ENCODE measurements at regions not wholly inside any gene's neighbourhood (a gene's known extent, or its start where the extent isn't known, plus 50 kb on each side); places are given as distances from the start of the nearest gene placed in this dataset.
"Not testable (repeated sequence)": the region's sequence is repeated elsewhere in the genome, so short reads cannot be mapped to it uniquely, and the experiment has no call there.

DNA sequence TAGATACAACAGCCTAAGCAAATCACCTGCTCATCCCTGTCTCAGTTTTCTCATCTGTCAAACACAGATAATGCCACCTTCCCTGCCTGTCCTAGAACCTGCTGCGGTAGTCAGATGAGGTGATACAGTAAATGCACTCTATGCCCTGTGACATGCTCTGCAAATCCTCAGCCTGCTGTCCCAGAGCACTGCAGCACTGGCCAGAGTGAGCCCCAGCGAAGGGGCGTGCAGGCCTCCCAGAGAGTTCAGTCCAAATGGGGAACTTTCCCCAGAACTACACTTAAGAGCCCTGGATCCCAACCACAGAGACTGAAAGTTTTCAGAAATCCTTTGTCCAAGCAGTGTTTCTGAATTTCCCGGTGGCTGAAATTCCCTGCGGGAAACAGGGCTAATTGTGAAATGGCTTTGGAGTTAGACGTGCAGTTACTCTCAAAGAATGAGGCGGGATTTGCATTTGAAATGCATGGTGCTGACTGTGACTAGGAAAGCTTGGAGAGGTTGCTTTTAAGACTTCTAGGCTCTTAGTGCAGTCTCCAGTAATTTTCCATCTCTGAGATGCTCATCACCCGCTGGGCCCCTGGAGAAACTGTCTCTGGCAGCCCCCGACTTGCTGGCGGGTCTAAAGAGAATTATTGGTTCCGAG is 206.5 kb upstream of the AJAP1 start:
- no peak for DNase-seq

DNA sequence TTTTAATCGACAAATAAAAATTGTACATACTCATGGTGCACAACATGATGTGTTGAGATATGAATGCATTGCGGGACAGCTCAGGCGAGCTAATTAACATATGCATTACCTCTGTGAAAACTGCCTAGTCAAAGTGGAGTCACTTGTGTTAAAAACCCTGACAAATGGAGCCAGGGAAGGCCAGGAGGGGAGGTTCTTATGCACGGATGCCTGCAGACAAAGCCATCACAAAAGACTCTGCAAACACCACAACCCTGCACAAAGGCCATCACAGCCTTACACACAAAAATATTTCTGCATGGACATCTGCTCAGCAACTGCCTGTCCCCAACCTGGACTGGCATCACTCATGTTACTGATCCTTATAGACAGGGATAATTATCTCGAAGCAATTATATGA is 204.4 kb upstream of the AJAP1 start:
- no peak for DNase-seq

DNA sequence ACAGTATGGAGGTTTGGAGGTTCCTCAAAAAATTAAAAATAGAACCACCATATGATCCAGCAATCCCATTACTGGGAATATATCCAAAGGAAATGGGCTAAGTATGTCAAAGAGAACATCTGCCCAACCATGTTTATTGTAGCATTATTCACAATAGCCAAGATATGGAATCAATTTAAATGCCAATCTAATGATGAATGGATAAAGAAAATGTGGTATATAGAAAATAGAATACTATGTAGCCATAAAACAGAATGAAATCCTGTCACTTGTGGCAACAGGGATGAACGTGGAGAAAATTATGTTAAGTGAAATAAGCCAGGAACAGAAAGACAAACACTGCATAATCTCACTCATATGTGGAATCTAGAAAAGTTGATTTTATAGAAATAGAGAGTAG is 201.7 kb upstream of the AJAP1 start:
- DNase-seq = no peak

DNA sequence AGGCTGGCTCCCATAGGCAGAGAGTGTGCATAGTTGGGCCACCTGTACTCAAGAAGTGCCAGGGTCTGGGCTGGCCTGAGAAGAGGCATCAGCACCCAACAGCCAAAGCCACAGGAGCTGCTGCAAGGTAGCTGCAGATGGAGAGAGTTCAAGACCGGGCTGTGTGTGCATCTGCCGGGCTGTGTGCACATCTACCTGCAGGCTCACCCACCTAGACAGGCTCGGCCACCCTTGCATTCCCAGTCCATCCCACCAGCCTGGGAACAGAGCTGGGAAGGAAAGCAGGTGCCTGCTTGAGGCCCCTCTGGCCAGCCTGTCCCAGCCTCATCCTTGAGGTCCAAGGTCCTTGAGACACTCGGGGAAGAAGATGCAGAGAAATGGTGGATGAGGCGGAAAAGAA is 194.4 kb upstream of the AJAP1 start:
- DNase-seq = no peak

DNA sequence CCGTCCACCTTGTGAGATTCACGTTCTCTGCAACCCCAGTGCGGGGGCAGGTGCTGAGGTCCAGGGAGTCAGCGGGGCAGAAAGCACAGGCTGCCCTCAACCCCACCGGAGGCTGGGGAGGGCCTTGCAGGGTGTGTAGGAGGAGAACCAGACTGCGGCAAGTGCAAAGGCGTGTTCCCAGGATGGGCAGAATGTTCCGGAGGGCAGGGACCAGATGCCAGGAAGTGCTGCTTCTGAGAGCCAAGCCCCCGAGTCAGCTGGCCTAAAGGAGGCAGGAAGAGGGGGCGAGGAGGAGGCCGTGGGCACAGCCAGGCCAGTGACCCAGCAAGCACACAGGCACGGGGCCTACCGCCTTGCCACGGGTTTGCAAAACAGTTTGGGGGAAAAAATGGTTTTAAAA is 193.8 kb upstream of the AJAP1 start:
- no peak for DNase-seq

DNA sequence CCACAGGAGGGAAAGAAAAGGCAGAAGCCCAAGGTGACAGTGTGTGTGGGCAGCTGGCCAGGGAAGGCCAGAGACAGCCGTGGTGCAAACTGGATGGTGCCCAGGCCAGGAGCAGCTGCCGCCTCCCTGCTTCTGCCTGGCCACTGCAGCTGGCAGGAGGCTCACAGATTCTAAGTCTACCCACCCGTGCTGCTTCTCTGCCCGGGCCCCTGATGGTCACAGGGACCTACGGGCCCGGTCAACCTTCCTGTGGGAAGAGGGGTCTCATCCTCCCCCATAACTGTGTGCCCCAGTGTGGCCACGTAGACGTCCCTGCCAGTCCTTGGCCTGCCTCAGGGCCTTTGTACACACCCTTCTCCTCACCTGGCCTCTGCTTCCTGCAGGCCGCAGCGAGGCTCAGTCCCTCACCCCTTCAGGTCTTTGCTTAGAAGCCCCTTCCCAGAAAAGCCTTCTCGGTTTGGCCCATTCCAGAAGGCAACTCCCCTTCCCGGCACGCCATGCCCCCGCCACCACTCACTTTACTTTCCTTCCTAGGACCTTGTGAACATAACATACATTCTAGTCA is 192.6 kb upstream of the AJAP1 start:
- no peak for DNase-seq

DNA sequence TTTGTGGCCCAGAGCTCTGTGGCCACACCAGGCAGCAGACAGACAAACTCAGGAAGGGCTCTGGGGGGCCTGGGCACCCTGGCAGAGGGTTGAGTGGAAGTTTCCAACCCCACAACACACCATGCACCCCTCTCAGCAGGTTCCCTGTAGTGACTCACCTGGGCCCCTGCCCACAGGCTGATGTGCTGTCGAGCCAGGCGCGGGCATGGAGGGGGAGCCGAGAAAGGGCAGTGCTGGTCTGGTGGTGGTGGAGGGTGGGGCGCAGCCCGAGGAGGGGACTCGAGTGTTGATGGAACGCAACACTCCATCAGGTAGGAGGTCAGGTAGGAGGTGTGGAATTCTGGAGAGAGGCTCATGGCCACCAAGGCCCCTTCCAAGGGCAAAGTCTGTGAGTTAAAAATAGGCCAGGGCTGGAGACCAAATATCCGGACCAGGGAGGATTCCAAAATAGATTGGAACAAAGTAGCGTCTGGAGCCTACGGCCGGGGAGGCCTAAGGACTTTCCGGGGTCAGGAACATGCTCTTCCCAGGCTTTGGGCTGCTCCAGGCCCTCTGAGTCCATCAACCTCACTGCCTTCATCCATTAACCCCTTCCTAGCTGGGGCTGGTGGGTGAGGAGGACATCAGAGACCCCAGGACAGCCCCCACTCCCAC is 191.5 kb upstream of the AJAP1 start:
- no peak for DNase-seq

DNA sequence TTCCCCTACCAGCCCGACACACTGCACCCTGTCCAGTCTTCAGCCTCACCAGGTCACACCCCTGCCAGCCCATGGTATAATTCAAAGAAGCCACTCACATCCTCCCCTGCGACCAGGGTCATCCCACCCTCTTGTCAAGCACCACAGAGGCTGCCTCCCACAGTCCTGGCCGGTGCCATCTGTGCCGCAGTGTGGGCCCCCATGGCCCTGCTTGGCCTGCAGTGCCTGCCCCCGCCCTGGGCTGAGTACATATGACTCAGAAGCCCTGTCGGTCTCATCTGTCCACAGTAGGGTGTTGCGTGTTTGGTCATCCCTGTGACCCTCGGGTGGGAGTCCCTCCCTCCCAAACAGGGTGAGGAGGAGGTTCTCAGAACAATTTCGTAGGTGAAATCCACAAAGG is 190.8 kb upstream of the AJAP1 start:
- DNase-seq = no peak

DNA sequence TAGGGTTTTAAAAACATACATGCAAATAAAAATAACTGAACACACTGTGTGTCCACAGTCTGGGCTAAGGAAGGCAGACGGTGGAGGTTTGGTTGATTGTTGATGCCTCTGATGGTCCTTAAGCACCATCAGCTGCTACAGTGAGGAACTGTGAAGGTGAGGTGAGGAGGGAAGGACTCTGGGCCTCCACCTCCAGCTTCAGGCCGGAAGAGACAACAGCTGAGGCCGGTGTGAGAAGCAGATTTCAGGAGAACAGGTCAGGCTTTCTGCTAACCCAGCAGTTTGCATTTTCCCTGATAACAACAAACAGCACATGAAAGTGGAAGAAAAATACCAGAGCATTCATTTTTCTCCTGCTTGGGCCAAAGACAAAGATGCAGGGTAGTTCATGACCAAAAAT is 189.9 kb upstream of the AJAP1 start:
- DNase-seq = no peak

DNA sequence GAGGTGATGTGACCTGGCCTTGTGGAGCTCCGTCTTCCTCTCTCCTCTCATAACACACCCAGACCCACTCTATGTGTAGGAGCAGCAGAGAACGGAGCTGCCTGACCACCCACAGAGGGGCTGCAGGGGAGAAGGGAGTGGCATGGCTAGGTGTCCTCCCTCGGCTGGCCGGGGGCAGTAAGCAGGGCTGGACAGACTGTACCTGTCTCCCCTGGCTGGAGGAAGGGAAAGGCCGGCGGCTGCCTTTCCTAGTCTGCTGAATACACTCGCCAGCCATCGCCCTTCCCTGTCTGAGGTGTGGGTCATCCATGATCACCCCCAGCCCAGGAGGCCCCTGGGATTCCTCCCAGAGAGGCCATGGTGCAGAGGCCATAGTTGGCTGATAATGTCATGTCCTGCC is 187.2 kb upstream of the AJAP1 start:
- DNase-seq = no peak

DNA sequence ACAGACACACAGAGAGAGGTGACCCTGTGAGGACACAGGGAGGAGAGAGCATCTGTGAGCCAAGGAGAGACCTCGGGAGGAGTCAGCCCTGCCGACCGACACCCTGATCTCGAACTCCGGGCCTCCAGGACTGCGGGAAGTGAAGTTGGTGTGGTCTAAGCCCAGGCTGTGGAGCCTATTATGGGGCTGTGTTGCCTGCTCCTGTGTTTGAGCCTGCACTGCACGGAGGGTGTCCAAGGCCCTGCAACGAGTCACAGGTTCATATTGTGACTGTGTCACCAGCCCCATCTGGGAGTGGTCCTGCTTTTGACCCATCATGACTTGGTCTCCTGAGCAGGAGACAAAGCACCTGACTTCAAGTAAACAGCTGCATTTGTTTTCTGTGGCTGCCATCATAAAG is 186.0 kb upstream of the AJAP1 start:
- no peak for DNase-seq

DNA sequence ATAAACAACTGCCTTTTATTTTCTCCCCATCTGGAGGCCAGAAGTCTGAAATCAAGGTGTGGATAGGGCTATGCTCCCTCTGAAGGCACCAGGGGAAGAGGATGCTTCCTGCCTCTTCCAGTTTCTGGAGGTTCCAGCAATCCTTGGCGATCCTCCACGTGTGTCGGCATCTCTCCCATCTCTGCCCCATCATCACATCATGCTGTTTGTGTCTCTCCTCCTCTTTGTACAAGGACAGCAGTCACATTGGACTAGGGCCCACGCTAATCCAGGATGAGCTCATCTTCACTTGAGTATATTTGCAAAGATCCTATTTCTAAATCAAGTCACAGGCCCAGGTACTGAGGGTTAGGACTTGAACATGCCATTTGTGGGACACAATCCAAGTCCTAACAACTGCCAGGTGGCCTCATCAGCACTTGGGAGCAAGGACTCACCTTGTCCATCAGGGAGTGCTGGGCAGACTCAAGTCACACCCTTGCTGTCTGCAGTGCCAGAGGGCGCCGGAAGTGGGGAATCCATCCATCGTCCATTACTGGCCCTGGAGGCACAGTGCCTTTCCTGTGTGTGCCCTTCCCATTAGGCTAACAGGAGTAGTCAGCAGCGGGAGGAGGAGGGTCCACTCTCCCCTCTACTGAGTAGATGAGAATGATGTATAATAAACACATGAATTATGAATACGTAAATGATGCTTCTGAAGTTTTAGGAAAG is 185.4 kb upstream of the AJAP1 start:
- DNase-seq = no peak

DNA sequence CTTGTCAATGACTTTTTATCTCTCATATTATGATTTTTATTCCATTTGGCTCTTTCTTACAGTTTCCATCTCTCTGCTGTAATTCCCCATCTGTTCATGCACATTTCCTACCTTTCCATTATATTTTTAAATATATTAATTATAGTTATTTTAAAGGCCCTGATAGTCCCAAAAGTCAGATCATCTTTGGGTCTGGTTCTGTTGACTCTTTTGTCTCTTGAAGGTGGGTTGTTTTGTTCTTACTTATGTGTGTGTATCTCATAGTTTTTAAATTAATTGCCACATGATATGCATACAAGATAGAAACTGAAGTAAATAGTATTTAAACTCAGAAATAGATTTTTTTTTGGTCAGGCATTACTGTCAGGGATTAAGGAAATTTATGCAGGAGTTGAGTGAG is 178.0 kb upstream of the AJAP1 start:
- no peak for DNase-seq

DNA sequence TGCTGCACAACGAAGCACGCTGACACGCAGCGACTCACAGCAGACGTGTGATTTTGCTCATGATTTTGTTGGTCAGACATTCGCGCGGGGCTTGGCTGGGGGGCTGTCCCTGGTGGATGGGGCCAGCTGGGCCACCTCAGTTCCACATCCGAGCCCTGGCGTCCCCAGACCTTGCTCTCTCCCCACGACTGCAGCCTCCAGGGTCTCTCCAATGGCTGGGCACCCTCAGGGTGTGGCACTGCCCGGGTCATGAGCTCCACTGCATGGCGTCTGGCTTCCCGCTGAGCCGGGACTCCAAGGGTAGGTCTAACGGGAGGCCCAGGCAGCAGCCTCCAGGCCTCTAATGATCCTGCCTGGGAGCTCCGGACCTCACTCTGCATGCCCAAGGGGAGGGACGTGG is 173.0 kb upstream of the AJAP1 start:
- DNase-seq = no peak

DNA sequence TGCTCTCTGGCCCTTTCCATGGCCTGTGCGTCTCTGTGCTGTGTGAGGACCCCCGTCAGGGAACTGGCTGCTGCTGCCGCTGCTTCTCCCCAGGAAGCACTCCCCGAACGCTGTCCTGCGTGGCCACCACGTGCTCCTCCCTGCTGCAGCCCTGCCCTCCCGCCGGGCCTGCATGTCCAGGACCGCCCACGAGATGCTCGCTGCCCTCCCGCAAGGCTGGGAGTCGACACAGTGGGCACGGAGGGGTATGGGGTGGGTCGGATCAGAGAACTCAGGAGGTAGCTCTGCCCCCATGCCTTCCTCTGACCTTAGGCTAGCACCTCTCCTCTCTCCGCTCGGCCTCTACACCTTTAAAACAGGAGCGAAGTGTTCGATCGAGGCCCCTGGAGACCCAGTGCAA is 171.9 kb upstream of the AJAP1 start:
- no peak for DNase-seq

DNA sequence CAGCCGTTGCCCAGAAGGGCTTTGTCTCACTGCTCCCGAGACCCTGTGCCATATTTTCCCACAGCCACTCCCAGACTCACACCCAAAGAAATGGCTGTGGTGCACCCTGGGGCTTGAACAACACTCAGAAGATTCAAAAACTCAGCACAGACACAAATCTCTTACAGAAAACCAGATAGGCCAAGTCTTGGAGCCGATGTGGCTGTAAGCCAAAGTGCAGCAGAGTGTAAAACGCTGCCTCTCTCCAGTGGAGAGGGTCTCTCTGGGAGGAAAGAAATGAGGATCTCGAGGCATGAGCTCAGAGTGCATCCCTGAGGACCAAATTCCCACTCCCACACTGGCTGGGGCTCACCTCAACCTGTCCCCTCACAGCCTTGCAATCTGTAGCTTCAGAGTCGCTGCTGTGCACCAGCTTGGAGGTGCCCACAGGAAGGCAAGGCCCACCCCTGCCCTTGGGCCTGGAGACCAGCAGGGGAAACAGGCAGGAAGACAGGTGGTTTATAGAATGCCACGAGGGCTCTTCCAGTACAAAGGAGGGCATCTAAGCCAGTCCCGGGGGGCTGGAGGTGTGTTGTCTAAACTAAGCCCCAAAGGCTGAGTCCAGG is 171.3 kb upstream of the AJAP1 start:
- DNase-seq = no peak

DNA sequence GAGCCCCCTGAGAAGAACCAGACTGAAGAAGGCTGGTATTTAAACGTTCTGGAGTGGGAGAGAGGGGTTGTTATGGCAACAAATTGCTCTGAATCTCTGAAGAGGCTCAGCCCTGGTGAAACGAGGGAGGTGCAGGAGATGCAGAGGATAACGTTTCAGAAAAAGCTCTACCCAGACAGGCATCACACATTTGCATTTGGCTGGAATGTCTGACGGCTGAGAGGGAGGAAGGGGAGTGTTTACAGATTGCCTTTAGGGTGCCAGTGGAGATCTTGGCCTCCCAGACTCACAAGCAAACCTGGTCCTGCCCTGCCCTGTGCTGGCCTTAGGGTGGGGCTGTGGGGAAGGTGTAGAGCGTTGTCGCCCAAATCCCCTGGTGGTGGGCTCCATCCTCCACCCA is 169.0 kb upstream of the AJAP1 start:
- no peak for DNase-seq

DNA sequence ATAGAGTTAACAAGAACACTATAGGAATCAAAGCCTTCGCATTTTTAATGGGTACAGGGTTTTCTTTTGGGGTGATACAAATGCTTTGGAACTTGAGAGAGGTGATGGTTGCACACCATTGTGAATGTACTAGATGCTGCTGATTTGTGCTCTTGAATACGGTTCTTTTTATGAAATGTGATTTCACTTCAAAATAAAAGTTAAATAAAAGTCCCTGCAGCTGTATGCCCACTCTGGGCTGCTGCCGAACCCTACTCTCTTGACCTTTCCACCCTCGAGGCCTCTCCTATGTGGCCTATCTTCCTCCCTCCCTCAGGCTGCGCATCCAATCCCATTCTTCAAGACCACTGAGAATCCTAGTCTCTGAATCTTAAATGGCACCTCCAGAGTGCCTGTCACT is 168.5 kb upstream of the AJAP1 start:
- DNase-seq = no peak

DNA sequence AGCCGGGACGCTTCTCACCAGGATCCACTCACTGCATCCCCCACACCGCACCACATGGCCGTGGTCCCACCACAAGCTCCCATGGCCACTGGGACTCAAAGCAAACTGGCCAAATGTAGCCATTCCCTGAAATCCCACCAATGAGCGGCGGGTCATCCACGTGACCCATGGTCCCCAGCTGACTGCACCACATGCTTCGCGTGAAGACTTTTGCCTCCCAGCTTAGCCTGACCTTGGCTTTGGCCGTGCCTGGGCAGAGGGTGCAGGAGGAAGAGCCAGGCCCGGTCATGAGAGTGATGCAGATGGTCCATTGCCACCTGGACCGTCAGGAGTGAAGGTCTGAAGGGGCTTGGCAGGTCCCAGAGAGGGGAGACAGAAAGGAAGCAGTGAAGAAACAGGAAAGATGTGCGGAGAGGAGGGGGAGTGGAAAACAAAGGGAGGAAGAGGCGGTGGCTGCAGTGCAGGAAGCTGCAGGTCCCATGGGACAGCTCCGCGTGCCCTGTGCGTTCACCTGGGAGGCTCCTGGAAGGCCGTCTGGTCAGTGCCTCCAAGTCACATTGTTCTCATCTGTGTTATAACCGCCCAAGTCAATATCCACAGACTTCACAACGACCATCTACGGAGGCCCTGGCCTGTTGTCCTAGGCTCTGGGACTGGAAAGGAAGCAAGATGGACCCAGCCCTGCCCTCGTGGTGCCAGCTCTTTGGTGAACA is 167.8 kb upstream of the AJAP1 start:
- DNase-seq = no peak

DNA sequence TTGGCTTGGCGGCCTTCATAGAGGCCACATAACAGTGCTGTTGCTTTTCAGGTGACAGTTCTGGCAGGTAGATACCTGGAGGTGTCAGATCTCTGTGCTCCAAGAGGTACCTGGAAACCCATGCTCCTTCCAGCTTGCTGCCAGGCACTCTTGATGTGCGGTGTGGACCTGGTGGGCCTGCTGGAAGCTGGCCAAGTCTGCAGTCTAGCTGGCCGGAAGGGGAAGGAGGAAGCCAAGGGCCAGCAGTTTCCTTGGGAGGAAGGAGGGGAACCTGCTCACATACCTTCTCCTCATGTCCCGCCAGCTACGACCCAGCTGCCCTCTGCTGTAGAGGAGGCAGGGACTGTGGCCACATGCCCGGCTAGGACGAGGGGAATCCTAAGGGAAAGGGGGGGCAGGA is 166.4 kb upstream of the AJAP1 start:
- no peak for DNase-seq

DNA sequence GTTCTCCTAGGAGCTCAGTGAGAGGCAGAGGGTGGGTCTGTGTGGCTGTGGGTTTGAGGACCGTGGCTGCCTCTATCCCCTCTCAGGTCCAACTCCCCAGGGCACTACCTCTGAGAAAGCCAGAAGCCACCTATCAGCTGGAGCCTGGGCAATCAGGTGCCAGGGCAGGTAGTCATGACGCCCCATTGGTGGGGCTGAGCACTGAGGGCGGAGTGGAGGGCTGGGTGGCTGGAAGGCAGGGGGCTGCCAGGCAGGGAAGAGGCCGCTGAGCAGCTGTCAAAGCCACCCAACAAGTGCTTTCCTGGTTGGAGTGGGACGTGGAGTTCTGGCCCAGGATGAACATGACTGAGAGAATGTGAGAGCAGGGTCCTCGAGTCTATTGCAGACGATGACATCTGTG is 164.9 kb upstream of the AJAP1 start:
- DNase-seq = no peak

DNA sequence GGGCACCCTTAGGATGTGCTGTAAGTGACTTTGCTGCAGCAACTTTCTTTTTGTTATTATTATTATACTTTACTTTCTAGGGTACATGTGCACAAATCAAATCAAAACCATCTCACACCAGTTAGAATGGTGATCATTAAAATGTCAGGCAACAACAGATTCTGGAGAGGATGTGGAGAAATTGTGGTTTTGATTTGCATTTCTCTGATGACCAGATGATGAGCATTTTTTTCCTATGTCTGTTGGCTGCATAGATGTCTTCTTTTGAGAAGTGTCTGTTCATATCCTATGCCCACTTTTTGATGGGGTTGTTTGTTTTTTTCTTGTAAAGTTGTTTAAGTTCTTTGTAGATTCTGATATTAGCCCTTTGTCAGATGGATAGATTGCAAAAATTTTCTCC is 164.4 kb upstream of the AJAP1 start:
- DNase-seq = not testable (repeated sequence)

DNA sequence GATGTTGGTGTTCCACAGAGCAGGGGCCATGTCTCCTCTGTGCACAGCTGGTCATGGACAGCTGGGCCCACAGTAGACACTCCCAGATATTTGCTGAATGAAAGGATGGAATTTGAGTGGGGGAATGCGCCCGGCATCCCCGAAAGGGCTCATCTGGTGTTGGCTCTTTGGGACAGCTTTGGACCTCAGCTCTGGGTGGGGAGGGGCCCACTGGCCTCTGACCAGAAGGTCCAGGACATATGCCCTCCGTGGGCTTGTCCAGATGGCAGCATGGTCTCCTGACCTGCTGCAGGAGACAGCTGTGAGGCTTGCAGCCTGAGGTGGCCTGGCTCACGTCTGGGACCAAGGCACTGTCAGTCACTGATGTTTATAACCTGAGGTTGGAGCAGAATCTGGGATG is 160.4 kb upstream of the AJAP1 start:
- no peak for DNase-seq

Measured in suppressor macrophage (primary cell).